ENCODE measurements at regions not wholly inside any gene's neighbourhood (a gene's known extent, or its start where the extent isn't known, plus 50 kb on each side); places are given as distances from the start of the nearest gene placed in this dataset.

GRCh38 chrX:103439161-103439560 is 62.8 kb downstream of the BEX3 start:
- H3K9me3 Mint-ChIP-seq = peaks cover 2% of the 10 kb centered on the region
- H3K27ac ChIP-seq = no peak overlapping the region
- H3K79me2 ChIP-seq (ENCODE audit: low read depth) = no peaks in the 10 kb centered on the region
- H3K9me3 ChIP-seq (ENCODE audit: low read depth) = no peaks in the 10 kb centered on the region
- H2AFZ ChIP-seq (replicated peaks) = no peak overlapping the region
- no peak overlapping the region for H3K4me3 Mint-ChIP-seq
- no peak overlapping the region for H3K4me3 ChIP-seq
- H3K27me3 ChIP-seq = no peaks in the 10 kb centered on the region
- H4K20me1 ChIP-seq (ENCODE audit: low read depth) = no peaks in the 10 kb centered on the region
- DNase-seq (ENCODE audit: low spot score) = no peak
- no peak overlapping the region for H3K27ac Mint-ChIP-seq
- no peaks in the 10 kb centered on the region for H3K36me3 ChIP-seq
- no peaks in the 10 kb centered on the region for H3K27me3 Mint-ChIP-seq (ENCODE audit: insufficient read depth, low read depth)
- peaks cover 13% of the 10 kb centered on the region for H3K36me3 Mint-ChIP-seq
- H3K4me1 Mint-ChIP-seq = no peaks in the 10 kb centered on the region
- H3K9ac ChIP-seq = no peak overlapping the region
- TF ChIP-seq EZH2phosphoT487 (IDR thresholded peaks at IDR 0.05) = no peak
- TF ChIP-seq EZH2 (IDR thresholded peaks at IDR 0.05) = no peak
- no peak for TF ChIP-seq CTCF (IDR thresholded peaks at IDR 0.05)
- no peaks in the 10 kb centered on the region for H3F3A ChIP-seq (ENCODE audit: low read depth)
- no peak overlapping the region for H3K4me2 ChIP-seq
- no peaks in the 10 kb centered on the region for H3K4me1 ChIP-seq

GRCh38 chrX:103440621-103441020 is 64.3 kb downstream of the BEX3 start:
- no peak overlapping the region for H3K27ac Mint-ChIP-seq
- H3K4me1 Mint-ChIP-seq = no peaks in the 10 kb centered on the region
- no peaks in the 10 kb centered on the region for H3K36me3 ChIP-seq
- no peaks in the 10 kb centered on the region for H3K79me2 ChIP-seq (ENCODE audit: low read depth)
- no peaks in the 10 kb centered on the region for H3F3A ChIP-seq (ENCODE audit: low read depth)
- no peak for DNase-seq (ENCODE audit: low spot score)
- H3K27me3 ChIP-seq = no peaks in the 10 kb centered on the region
- H3K9ac ChIP-seq = no peak overlapping the region
- H3K9me3 Mint-ChIP-seq = peaks cover 2% of the 10 kb centered on the region
- H4K20me1 ChIP-seq (ENCODE audit: low read depth) = no peaks in the 10 kb centered on the region
- H3K4me2 ChIP-seq = no peak overlapping the region
- no peaks in the 10 kb centered on the region for H3K9me3 ChIP-seq (ENCODE audit: low read depth)
- no peak overlapping the region for H3K4me3 Mint-ChIP-seq
- H3K27ac ChIP-seq = no peak overlapping the region
- H3K4me3 ChIP-seq = no peak overlapping the region
- no peaks in the 10 kb centered on the region for H3K27me3 Mint-ChIP-seq (ENCODE audit: insufficient read depth, low read depth)
- no peaks in the 10 kb centered on the region for H3K4me1 ChIP-seq
- peaks cover 7% of the 10 kb centered on the region for H3K36me3 Mint-ChIP-seq
- no peak for TF ChIP-seq EZH2 (IDR thresholded peaks at IDR 0.05)
- TF ChIP-seq EZH2phosphoT487 (IDR thresholded peaks at IDR 0.05) = no peak
- no peak for TF ChIP-seq CTCF (IDR thresholded peaks at IDR 0.05)
- no peak overlapping the region for H2AFZ ChIP-seq (replicated peaks)

GRCh38 chrX:103441878-103442535 is 65.7 kb downstream of the BEX3 start:
- H3K36me3 Mint-ChIP-seq = peaks cover 4% of the 10 kb centered on the region
- Histone ChIP-seq H3K36me3 (no peaks in the 10 kb centered on the region), H3K79me2 (ENCODE audit: low read depth) (no peaks in the 10 kb centered on the region), H3K4me3 (no peak overlapping the region), H3K4me1 (no peaks in the 10 kb centered on the region), H3K27ac (no peak overlapping the region), H2AFZ (replicated peaks) (no peak overlapping the region), H3K9ac (no peak overlapping the region), H3F3A (ENCODE audit: low read depth) (no peaks in the 10 kb centered on the region), H3K4me2 (no peak overlapping the region), H4K20me1 (ENCODE audit: low read depth) (no peaks in the 10 kb centered on the region), H3K9me3 (ENCODE audit: low read depth) (no peaks in the 10 kb centered on the region), H3K27me3 (no peaks in the 10 kb centered on the region)
- DNase-seq (ENCODE audit: low spot score) = no peak
- no peaks in the 10 kb centered on the region for H3K27me3 Mint-ChIP-seq (ENCODE audit: insufficient read depth, low read depth)
- TF ChIP-seq CTCF (IDR thresholded peaks at IDR 0.05) = no peak
- no peak for TF ChIP-seq EZH2 (IDR thresholded peaks at IDR 0.05)
- no peak for TF ChIP-seq EZH2phosphoT487 (IDR thresholded peaks at IDR 0.05)
- peaks cover 10% of the 10 kb centered on the region for H3K4me1 Mint-ChIP-seq
- peaks cover 2% of the 10 kb centered on the region for H3K9me3 Mint-ChIP-seq
- H3K27ac Mint-ChIP-seq = no peak overlapping the region
- no peak overlapping the region for H3K4me3 Mint-ChIP-seq

All from neural progenitor cell (in vitro differentiated cells).